ENCODE measurements at regions not wholly inside any gene's neighbourhood (a gene's known extent, or its start where the extent isn't known, plus 50 kb on each side); places are given as distances from the start of the nearest gene placed in this dataset.

- TF ChIP-seq CTCF (IDR thresholded peaks at IDR 0.05): no peak
- no peak for TF ChIP-seq POLR2A (IDR thresholded peaks at IDR 0.05)
Observed at GRCh38 chr12:107931761-107932160, 157.3 kb downstream of the ASCL4 start.

Data from Peyer's patch (tissue), 4 donors.